Uterus (tissue), 2 donors: ENCODE measurements at regions not wholly inside any gene's neighbourhood (a gene's known extent, or its start where the extent isn't known, plus 50 kb on each side); places are given as distances from the start of the nearest gene placed in this dataset.

Source experiments
- POLR2A ChIP-seq, 2 donors: fragments of 450-650 bp; IDR thresholded peaks; one replicate each; pipeline ENCODE4 v1.6.1; 2016; ENCODE audit warnings: antibody characterized with exemption in 2 of 2, mild to moderate bottlenecking in 1 of 2, moderate library complexity in 1 of 2
- TF ChIP-seq, protein P1 (sequence below), 4 experiments: fragments of 200-600 bp in 2 of 4; fragments of 450-650 bp in 2 of 4; sonication (generic) in 2 of 4; IDR thresholded peaks; one replicate each; pipeline ENCODE4 v1.5.1; 2016 to 2019; ENCODE audit warnings: antibody characterized with exemption in 4 of 4, mild to moderate bottlenecking in 2 of 4, moderate library complexity in 1 of 4

DNA sequence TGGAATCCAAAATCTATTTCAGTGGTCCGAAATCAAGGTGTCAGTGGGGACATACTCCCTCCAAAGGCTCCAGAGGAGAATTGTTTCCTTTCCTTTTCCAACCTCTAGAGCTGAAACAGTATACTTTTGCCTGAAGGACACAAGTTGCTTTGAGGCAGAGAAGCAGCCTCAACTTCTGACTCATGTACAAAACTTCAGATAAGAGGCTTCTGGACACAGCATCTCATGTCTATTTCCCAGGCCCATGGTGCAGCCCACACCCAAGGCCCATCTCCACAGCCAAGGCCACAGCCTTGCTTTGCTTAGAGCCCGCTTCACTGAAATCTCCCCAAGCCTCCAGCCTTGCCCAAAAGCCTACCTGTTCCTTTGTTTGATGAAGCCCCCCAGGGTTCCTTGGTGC lies 68.9 kb downstream of the ZNF467 start:
- TF ChIP-seq, protein P1, sequence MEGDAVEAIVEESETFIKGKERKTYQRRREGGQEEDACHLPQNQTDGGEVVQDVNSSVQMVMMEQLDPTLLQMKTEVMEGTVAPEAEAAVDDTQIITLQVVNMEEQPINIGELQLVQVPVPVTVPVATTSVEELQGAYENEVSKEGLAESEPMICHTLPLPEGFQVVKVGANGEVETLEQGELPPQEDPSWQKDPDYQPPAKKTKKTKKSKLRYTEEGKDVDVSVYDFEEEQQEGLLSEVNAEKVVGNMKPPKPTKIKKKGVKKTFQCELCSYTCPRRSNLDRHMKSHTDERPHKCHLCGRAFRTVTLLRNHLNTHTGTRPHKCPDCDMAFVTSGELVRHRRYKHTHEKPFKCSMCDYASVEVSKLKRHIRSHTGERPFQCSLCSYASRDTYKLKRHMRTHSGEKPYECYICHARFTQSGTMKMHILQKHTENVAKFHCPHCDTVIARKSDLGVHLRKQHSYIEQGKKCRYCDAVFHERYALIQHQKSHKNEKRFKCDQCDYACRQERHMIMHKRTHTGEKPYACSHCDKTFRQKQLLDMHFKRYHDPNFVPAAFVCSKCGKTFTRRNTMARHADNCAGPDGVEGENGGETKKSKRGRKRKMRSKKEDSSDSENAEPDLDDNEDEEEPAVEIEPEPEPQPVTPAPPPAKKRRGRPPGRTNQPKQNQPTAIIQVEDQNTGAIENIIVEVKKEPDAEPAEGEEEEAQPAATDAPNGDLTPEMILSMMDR (IDR thresholded peaks at IDR 0.05), result no peak
- TF ChIP-seq POLR2A (IDR thresholded peaks at IDR 0.05), result no peak
